Cardiac fibroblast (primary cell): ENCODE measurements at regions not wholly inside any gene's neighbourhood (a gene's known extent, or its start where the extent isn't known, plus 50 kb on each side); places are given as distances from the start of the nearest gene placed in this dataset.
A peak's percentile ranks its signal among the peaks of the same experiment; 100 is the strongest.

ENCODE experiments used
- DNase-seq, 2 donors: peaks; one replicate each; pipeline versions ENCODE4 v3.0.0 to v3.0.0-alpha.2; 2010; ENCODE audit warnings: low read depth in 2 of 2
- H3K4me3 ChIP-seq, 2 donors: replicated peaks in 1 of 2; 1 replicate in 1 of 2; 2 replicates in 1 of 2; pipeline ENCODE4 v1.5.1; 2011; ENCODE audit warnings: low read depth in 2 of 2, low read length in 2 of 2, mild to moderate bottlenecking in 2 of 2, moderate library complexity in 1 of 2
- TF ChIP-seq, protein P1 (sequence below): IDR thresholded peaks from one replicate; pipeline ENCODE4 v1.5.1; 2011; ENCODE audit warnings: low read depth, mild to moderate bottlenecking, low read length, inconsistent platforms

DNA sequence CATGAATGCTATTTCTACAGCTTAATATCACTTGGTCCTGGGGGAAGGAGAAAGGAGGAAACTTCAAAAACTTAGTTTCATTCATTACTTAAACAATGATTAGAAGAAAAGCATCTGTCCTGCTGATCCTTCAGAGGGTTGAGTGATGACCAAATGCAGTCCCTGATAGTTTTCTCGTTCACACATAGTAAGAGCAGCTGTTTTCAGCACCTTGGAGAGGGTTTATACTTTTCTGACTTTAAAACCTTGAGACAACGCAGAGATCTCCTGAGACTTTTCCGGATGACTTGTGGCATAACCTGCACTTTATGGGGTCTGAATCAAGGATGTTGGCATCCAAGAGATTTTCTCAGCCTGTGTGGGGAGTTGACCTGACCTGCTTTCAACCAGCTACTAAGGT, 94.0 kb upstream of the KCND3 start:
- no peak overlapping the region for H3K4me3 ChIP-seq
- peak; percentile 10 to 23 for DNase-seq
- TF ChIP-seq, protein P1, sequence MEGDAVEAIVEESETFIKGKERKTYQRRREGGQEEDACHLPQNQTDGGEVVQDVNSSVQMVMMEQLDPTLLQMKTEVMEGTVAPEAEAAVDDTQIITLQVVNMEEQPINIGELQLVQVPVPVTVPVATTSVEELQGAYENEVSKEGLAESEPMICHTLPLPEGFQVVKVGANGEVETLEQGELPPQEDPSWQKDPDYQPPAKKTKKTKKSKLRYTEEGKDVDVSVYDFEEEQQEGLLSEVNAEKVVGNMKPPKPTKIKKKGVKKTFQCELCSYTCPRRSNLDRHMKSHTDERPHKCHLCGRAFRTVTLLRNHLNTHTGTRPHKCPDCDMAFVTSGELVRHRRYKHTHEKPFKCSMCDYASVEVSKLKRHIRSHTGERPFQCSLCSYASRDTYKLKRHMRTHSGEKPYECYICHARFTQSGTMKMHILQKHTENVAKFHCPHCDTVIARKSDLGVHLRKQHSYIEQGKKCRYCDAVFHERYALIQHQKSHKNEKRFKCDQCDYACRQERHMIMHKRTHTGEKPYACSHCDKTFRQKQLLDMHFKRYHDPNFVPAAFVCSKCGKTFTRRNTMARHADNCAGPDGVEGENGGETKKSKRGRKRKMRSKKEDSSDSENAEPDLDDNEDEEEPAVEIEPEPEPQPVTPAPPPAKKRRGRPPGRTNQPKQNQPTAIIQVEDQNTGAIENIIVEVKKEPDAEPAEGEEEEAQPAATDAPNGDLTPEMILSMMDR, result no peak

DNA sequence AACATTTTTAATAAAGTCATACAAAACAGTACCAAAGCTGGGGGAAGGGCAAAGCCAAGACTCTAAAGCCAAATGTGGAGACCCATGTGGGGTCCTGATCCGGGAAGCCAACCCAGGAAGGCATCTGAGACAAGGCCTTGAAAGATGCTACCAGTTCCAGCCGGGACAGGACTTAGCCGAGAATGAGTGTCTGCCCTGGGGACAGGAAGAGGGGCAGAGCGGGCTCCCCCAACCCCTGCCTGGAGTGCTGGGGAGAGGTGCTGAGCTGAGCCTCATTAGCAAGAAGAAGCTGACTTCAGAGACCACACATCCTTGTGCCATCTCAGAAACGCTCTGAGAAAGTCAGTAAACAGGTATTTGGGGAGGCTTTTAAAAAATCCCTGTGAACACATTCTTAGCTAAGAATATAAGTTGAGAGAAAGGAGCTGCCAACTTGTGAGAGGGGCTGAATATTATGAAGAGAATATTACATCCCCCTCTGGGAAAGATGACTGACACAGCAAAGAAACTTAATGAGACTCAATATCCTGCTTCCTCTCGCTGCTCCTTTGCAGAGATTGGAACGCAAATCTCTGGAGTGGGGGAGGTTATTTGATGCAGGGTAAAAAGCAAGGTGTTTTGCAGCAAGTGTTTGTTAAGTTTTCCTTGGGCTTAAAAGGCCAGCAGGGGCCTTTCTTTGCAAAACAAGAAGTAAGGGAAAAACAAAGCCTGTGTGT, 103.3 kb upstream of the KCND3 start:
- H3K4me3 ChIP-seq, result no peak overlapping the region
- TF ChIP-seq, protein P1, result no peak
- no peak for DNase-seq

DNA sequence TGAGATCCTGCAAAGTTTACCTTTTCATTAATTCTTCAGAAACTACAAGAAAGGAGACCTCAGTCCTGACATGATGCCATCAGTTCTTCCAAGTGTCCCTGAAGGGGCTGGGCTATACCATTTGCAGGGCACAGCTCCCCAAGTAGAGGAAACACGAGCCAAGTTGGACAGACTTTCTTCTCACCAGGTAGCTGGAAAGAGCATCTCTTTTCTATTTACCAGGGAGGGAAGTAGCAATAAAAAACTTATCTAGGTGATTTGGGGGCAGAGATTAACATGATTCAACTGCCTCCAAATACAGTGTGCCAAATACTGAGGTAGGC, 103.9 kb upstream of the KCND3 start:
- no peak overlapping the region for H3K4me3 ChIP-seq
- TF ChIP-seq, protein P1, result no peak
- no peak for DNase-seq

DNA sequence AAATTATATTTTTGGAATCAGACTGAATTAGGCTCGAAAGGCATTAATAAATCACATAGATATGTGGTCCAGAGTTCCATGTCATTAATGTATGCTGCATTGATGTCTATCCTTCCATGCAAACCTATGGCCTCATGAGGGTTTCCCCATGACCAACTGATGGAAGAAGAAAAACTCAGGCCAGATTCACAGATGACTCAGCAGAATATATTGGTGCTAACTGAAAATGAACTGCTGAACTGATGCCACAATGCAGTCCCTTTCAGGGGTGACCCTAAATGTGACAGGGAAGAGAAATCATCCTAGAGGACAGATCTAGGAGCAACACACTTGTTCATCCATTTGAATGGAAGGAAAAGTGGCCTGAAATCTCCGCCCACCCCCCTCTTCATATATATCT, 110.5 kb upstream of the KCND3 start:
- TF ChIP-seq, protein P1, result no peak
- DNase-seq, result no peak
- no peak overlapping the region for H3K4me3 ChIP-seq

DNA sequence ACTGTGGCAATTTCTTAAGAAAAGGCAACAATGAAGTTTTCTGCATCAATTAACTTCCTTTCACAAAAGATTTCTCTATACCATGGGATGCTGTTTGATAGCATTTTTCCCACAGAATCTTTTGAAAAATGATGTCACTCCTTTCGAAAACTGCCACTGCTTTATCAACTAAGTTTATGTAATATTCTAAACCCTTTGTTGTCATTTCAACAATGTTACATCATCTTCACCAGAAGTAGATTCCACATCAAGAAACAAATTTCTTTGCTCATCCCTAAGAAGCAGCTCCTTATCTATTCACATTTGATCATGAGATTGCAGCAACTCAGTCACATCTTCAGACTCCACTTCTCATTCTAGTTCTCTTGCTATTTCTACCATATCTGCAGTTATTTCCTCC, 116.1 kb upstream of the KCND3 start:
- H3K4me3 ChIP-seq, result no peak overlapping the region
- TF ChIP-seq, protein P1, result no peak
- DNase-seq, result no peak

- H3K4me3 ChIP-seq, result no peak overlapping the region
- peak in 1 of 2 donors; percentile 0 for DNase-seq
- TF ChIP-seq, protein P1, result no peak
These were observed 120.6 kb upstream of the KCND3 start for GRCh38 chr1:112110031-112110430.

- no peak for DNase-seq
- TF ChIP-seq, protein P1, result no peak
- no peak overlapping the region for H3K4me3 ChIP-seq
These were observed 122.3 kb upstream of the KCND3 start for GRCh38 chr1:112111734-112112133.
